HepG2 (cell line): ENCODE measurements at regions not wholly inside any gene's neighbourhood (a gene's known extent, or its start where the extent isn't known, plus 50 kb on each side); places are given as distances from the start of the nearest gene placed in this dataset.

Experiments used
- ATF7-NPFF ChIP-seq: sonication (generic); formaldehyde crosslinking; IDR thresholded peaks from 2 replicates; pipeline ENCODE4 v1.8.1; 2023; ENCODE audit warnings: mild to moderate bottlenecking, low read depth, missing genetic modification reagents, moderate library complexity
- CBX5 ChIP-seq: sonication (generic); formaldehyde crosslinking; IDR thresholded peaks from 2 replicates; pipeline ENCODE4 v1.4.0; 2020; ENCODE audit warnings: missing genetic modification reagents, borderline replicate concordance
- HCFC1 ChIP-seq: fragments of 150-350 bp; IDR thresholded peaks from 2 replicates; pipeline ENCODE4 v1.6.1; 2014; ENCODE audit warnings: low read depth, low read length
- HMGA1 ChIP-seq: sonication (generic); formaldehyde crosslinking; conservative IDR thresholded peaks from 2 replicates; pipeline ENCODE4 v1.4.0; 2020; ENCODE audit warnings: missing genetic modification reagents
- JUND ChIP-seq: sonication (generic); formaldehyde crosslinking; IDR thresholded peaks from 2 replicates; pipeline ENCODE4 v1.8.0; 2022; ENCODE audit warnings: mild to moderate bottlenecking, missing genetic modification reagents
- NPAS2 ChIP-seq: sonication (generic); formaldehyde crosslinking; IDR thresholded peaks from 2 replicates; pipeline ENCODE4 v1.8.0; 2022; ENCODE audit warnings: mild to moderate bottlenecking, missing genetic modification reagents, borderline replicate concordance
- NR2F2 ChIP-seq: IDR thresholded peaks from 2 replicates; pipeline ENCODE4 v1.6.1; 2012; ENCODE audit warnings: low read depth, inconsistent platforms, borderline replicate concordance
- SAFB2 ChIP-seq: sonication (generic); formaldehyde crosslinking; IDR thresholded peaks from 2 replicates; pipeline ENCODE4 v1.5.1; 2020; ENCODE audit warnings: missing genetic modification reagents, low read depth, mild to moderate bottlenecking, borderline replicate concordance
- TCF7 ChIP-seq: sonication (generic); IDR thresholded peaks from 2 replicates; pipeline ENCODE4 v1.6.1; 2016; ENCODE audit warnings: antibody characterized with exemption, low read depth
- ZFX ChIP-seq: sonication (generic); formaldehyde crosslinking; IDR thresholded peaks from 2 replicates; pipeline ENCODE4 v1.4.0; 2020; ENCODE audit warnings: mild to moderate bottlenecking, low read depth, missing genetic modification reagents, moderate library complexity
- ZNF274 ChIP-seq: sonication (generic); formaldehyde crosslinking; IDR thresholded peaks from 2 replicates; pipeline ENCODE4 v1.5.1; 2020; ENCODE audit warnings: mild to moderate bottlenecking, missing genetic modification reagents
- ZNF362 ChIP-seq: sonication (generic); formaldehyde crosslinking; IDR thresholded peaks from 2 replicates; pipeline ENCODE4 v1.4.0; 2020; ENCODE audit warnings: missing genetic modification reagents, mild to moderate bottlenecking, borderline replicate concordance
- ZNF598 ChIP-seq: sonication (generic); formaldehyde crosslinking; IDR thresholded peaks from 2 replicates; pipeline ENCODE4 v1.5.1; 2020; ENCODE audit warnings: mild to moderate bottlenecking, missing genetic modification reagents, borderline replicate concordance

DNA sequence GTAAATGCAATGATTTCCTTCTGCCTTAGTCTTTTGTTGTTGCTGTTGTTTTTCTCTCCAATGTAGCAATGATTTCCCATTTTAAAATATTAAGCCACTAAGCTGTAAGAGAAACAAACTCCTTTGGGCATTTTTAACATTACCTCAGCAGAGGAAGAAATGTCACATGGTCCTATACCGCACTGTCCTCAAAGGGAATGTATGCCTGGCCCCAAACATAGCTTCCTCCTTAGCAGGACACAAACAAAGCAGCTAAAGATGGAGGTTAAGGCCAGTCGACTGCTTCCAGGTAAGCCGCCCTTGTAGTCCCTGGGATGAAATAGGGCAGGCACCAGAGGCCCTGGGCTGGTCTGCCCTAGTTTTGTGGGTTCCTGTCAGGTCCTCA, 249.0 kb downstream of the TSHZ3 start:
- TF ChIP-seq ATF7-NPFF (CRISPR knock-in tag) = no peak
- no peak for TF ChIP-seq CBX5 (CRISPR knock-in tag)
- no peak for TF ChIP-seq ZNF598 (CRISPR knock-in tag)
- no peak for TF ChIP-seq ZNF362 (CRISPR knock-in tag)
- no peak for TF ChIP-seq JUND (CRISPR knock-in tag)
- no peak for TF ChIP-seq HCFC1
- TF ChIP-seq TCF7 = no peak
- TF ChIP-seq HMGA1 (CRISPR knock-in tag) = no peak
- TF ChIP-seq NR2F2 = no peak
- no peak for TF ChIP-seq NPAS2 (CRISPR knock-in tag)
- no peak for TF ChIP-seq ZNF274
- no peak for TF ChIP-seq SAFB2 (CRISPR knock-in tag)
- TF ChIP-seq ZFX (CRISPR knock-in tag) = no peak
